GM12878 (cell line): ENCODE measurements at regions not wholly inside any gene's neighbourhood (a gene's known extent, or its start where the extent isn't known, plus 50 kb on each side); places are given as distances from the start of the nearest gene placed in this dataset.

Experiments
- ATAC-seq: fragments of 200-7000 bp; cut with Tn5 transposase; 3 replicates; pipeline ENCODE4 v1.9.1; 2020; ENCODE audit warnings: mild to moderate bottlenecking, moderate library complexity
- BruUV-seq: library from RNA; stranded (reverse); fragments of 400-500 nt; replicated peaks from 2 replicates; lab custom pipeline; 2021; lab: Mats Ljungman, UMichigan
- CTCF ChIA-PET: fragments of 300-600 bp; sonication (Branson Sonifier 250); formaldehyde crosslinking; extraction: SDS; loops from one replicate; lab custom pipeline; 2021; ENCODE audit warnings: inconsistent platforms; lab: Yijun Ruan, JAX
- POLR2A ChIA-PET: fragments of 350-600 bp; formaldehyde crosslinking; extraction: SDS; loops from one replicate; lab custom pipeline; 2021; ENCODE audit warnings: inconsistent platforms; lab: Charles Lee
- RAD21 ChIA-PET: fragments of 300-600 bp; sonication (Branson Sonifier 250); formaldehyde crosslinking; loops from one replicate; lab custom pipeline; 2023; ENCODE audit warnings: antibody characterized with exemption; ENCODE audit not compliant: unreplicated experiment; lab: Charles Lee
- SMC1A ChIA-PET: fragments of 300-600 bp; sonication (Branson Sonifier 250); formaldehyde crosslinking; loops from one replicate; lab custom pipeline; 2023; ENCODE audit not compliant: unreplicated experiment, uncharacterized antibody; lab: Charles Lee
- DNase-seq: peaks from one replicate; pipeline ENCODE4 v3.0.0-alpha.2; 2011; ENCODE audit warnings: low read depth, low spot score
- FAIRE-seq: peaks from 3 replicates; lab custom pipeline; 2011; peaks lifted over from hg19 to GRCh38; lab: Jason Lieb, UNC
- H2AFZ ChIP-seq: 2 replicates; pipeline ENCODE4 v1.6.0; 2011; ENCODE audit warnings: low read depth, low read length, control low read depth; ENCODE audit not compliant: control insufficient read depth
- H3K27ac ChIP-seq: 2 replicates; pipeline ENCODE4 v1.5.1; 2011; ENCODE audit warnings: control low read depth; ENCODE audit not compliant: control insufficient read depth, insufficient read depth
- H3K27me3 ChIP-seq, 2 experiments: replicated peaks in 1 of 2; 2 replicates each; pipeline versions ENCODE4 v1.6.0 to v1.6.1; 2011; ENCODE audit warnings: low read length in 1 of 2; ENCODE audit not compliant: control insufficient read depth in 2 of 2, insufficient read depth in 2 of 2
- H3K36me3 ChIP-seq, 2 experiments: 2 replicates each; pipeline ENCODE4 v1.5.1; 2011; ENCODE audit warnings: low read length in 1 of 2; ENCODE audit not compliant: control insufficient read depth in 2 of 2, insufficient read depth in 2 of 2
- H3K4me1 ChIP-seq: 2 replicates; pipeline ENCODE4 v1.6.1; 2011; ENCODE audit warnings: mild to moderate bottlenecking, low read length, moderate library complexity, mixed read lengths; ENCODE audit not compliant: control insufficient read depth, insufficient read depth
- H3K4me2 ChIP-seq: 2 replicates; pipeline ENCODE4 v1.6.0; 2011; ENCODE audit warnings: control low read depth; ENCODE audit not compliant: control insufficient read depth, insufficient read depth
- H3K4me3 ChIP-seq: fragments of 200-600 bp; sonication (generic); 2 replicates; pipeline ENCODE4 v1.5.1; 2016
- H3K79me2 ChIP-seq: 2 replicates; pipeline ENCODE4 v1.6.0; 2011; ENCODE audit warnings: low read length; ENCODE audit not compliant: control insufficient read depth, insufficient read depth
- H3K9ac ChIP-seq: 2 replicates; pipeline ENCODE4 v1.8.0; 2011; ENCODE audit warnings: low read length, control low read depth, mixed read lengths; ENCODE audit not compliant: control insufficient read depth, insufficient read depth
- H3K9me3 ChIP-seq: replicated peaks from 3 replicates; pipeline ENCODE4 v1.5.1; 2011; ENCODE audit warnings: mild to moderate bottlenecking, low read length; ENCODE audit not compliant: control insufficient read depth, insufficient read depth
- H4K20me1 ChIP-seq: 2 replicates; pipeline ENCODE4 v1.6.0; 2011; ENCODE audit not compliant: control insufficient read depth, insufficient read depth
- BACH1 ChIP-seq: fragments of 450-650 bp; IDR thresholded peaks from 2 replicates; pipeline ENCODE4 v1.6.1; 2017; ENCODE audit warnings: mild to moderate bottlenecking, borderline replicate concordance
- BRCA1 ChIP-seq: IDR thresholded peaks from 2 replicates; pipeline ENCODE4 v1.6.1; 2011; ENCODE audit warnings: low read depth, low read length, improper control_type of control experiment
- CREB1 ChIP-seq: IDR thresholded peaks from 2 replicates; pipeline ENCODE4 v1.6.1; 2012; ENCODE audit warnings: low read depth, mild to moderate bottlenecking, inconsistent platforms
- FOS ChIP-seq: IDR thresholded peaks from 3 replicates; pipeline ENCODE4 v1.6.1; 2011; ENCODE audit warnings: borderline replicate concordance; ENCODE audit not compliant: insufficient read length; ENCODE audit errors: extremely low read depth
- GATAD2B ChIP-seq: fragments of 450-650 bp; conservative IDR thresholded peaks from 2 replicates; pipeline ENCODE4 v1.6.1; 2017; ENCODE audit warnings: low read depth, mild to moderate bottlenecking, moderate library complexity
- NFYA ChIP-seq: IDR thresholded peaks from 2 replicates; pipeline ENCODE4 v1.6.1; 2011; ENCODE audit warnings: low read depth, mild to moderate bottlenecking, low read length, improper control_type of control experiment, borderline replicate concordance
- NFYB ChIP-seq: IDR thresholded peaks from 2 replicates; pipeline ENCODE4 v1.6.1; 2011; ENCODE audit warnings: low read depth, mild to moderate bottlenecking, low read length, improper control_type of control experiment, moderate library complexity; ENCODE audit not compliant: insufficient read depth
- PAX5 ChIP-seq: IDR thresholded peaks from 2 replicates; pipeline ENCODE4 v1.6.1; 2011; ENCODE audit warnings: low read depth, low read length, borderline replicate concordance
- POLR2AphosphoS2 ChIP-seq: IDR thresholded peaks from 2 replicates; pipeline ENCODE4 v1.6.1; 2011; ENCODE audit warnings: low read depth, mild to moderate bottlenecking, low read length, improper control_type of control experiment, moderate library complexity
- SP1 ChIP-seq: IDR thresholded peaks from one replicate; pipeline ENCODE4 v1.6.1; 2011; ENCODE audit warnings: low read depth, low read length
- WGBS: methylation state at CpG from one replicate; pipeline ENCODE4 v1.1.6; 2016; ENCODE audit warnings: low lambda C conversion rate; ENCODE audit not compliant: insufficient replicate concordance, insufficient coverage; ENCODE audit errors: missing lambda C conversion rate; 5-methylcytosine and 5-hydroxymethylcytosine counted together
- in situ Hi-C: fragments of 300-500 bp; cut with MboI; formaldehyde crosslinking; loops from 9 replicates; pipeline ENCODE4 v1.14.3; 2018; ENCODE audit warnings: mixed read lengths
- intact Hi-C: fragments of 100-400 bp; cut with micrococcal nuclease; formaldehyde crosslinking; loops from one replicate; pipeline ENCODE4 v1.14.2; 2022; ENCODE audit not compliant: unreplicated experiment
- TF ChIP-seq, protein P1 (sequence below): fragments of 450-650 bp; IDR thresholded peaks from 2 replicates; pipeline ENCODE4 v1.6.1; 2017; ENCODE audit warnings: mild to moderate bottlenecking

- no peak for DNase-seq
- Histone ChIP-seq H3K9me3 (no peaks in the 10 kb centered on the region), H3K4me1 (no peaks in the 10 kb centered on the region), H2AFZ (no peak overlapping the region), H3K9ac (no peak overlapping the region)
- WGBS: 54% methylated on average over 1 of the region's 1 CpG
- BruUV-seq: no TSS peak
- no peak for FAIRE-seq
- RAD21 ChIA-PET: no interaction called here
- no peak for TF ChIP-seq NFYA
- no peak for TF ChIP-seq GATAD2B
- TF ChIP-seq PAX5: no peak
- TF ChIP-seq BRCA1: no peak
- TF ChIP-seq, protein P1, sequence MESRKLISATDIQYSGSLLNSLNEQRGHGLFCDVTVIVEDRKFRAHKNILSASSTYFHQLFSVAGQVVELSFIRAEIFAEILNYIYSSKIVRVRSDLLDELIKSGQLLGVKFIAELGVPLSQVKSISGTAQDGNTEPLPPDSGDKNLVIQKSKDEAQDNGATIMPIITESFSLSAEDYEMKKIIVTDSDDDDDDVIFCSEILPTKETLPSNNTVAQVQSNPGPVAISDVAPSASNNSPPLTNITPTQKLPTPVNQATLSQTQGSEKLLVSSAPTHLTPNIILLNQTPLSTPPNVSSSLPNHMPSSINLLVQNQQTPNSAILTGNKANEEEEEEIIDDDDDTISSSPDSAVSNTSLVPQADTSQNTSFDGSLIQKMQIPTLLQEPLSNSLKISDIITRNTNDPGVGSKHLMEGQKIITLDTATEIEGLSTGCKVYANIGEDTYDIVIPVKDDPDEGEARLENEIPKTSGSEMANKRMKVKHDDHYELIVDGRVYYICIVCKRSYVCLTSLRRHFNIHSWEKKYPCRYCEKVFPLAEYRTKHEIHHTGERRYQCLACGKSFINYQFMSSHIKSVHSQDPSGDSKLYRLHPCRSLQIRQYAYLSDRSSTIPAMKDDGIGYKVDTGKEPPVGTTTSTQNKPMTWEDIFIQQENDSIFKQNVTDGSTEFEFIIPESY: no peak
- no peak for TF ChIP-seq BACH1
- no peak for TF ChIP-seq NFYB
- TF ChIP-seq FOS: no peak
- TF ChIP-seq CREB1: no peak
- TF ChIP-seq POLR2AphosphoS2: no peak
- TF ChIP-seq SP1: no peak
- TF ChIP-seq, all 136 proteins: peak for 0
- ChIA-PET CTCF (no interaction called here), POLR2A (no interaction called here), SMC1A (interaction anchor here (1.2 kb wide), 1 partner anchor 9 kb away, joined by 5 read pairs; no protein-coding TSS in a partner anchor)
- Histone ChIP-seq H3K27ac (no peak overlapping the region), H4K20me1 (no peaks in the 10 kb centered on the region), H3K4me2 (no peak overlapping the region), H3K4me3 (no peak overlapping the region), H3K36me3 (no peaks in the 10 kb centered on the region), H3K27me3 (no peaks in the 10 kb centered on the region), H3K79me2 (no peaks in the 10 kb centered on the region)
- ATAC-seq: no peak
- intact Hi-C loops: no loop called here
- in situ Hi-C loops: no loop called here
Observed at GRCh38 chr4:114091546-114091945, 112.1 kb upstream of the ARSJ start.
